ENCODE measurements at regions not wholly inside any gene's neighbourhood (a gene's known extent, or its start where the extent isn't known, plus 50 kb on each side); places are given as distances from the start of the nearest gene placed in this dataset.
"Not testable (repeated sequence)": the region's sequence is repeated elsewhere in the genome, so short reads cannot be mapped to it uniquely, and the experiment has no call there.

DNA sequence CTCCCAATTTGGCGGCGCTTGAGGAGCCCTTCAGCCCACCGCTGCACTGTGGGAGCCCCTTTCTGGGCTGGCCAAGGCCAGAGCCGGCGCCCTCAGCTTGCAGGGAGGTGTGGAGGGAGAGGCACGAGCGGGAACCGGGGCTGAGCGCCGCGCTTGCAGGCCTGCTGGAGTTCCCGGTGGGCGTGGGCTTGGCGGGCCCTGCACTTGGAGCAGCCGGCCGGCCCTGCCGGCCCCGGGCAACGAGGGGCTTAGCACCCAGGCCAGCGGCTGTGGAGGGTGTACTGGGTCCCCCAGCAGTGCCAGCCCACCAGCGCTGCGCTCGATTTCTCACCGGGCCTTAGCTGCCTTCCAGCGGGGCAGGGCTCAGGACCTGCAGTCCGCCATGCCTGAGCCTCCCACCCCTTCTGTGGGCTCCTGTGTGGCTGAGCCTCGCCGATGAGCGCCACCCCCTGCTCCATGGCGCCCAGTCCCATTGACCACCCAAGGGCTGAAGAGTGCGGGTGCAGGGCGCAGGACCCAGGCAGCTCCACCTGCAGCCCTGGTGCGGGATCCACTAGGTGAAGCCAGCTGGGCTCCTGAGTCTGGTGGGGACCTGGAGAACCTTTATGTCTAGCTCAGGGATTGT is 815.4 kb upstream of the B3GALT2 start:
- H3K18ac ChIP-seq (ENCODE audit: low read length); H2BK12ac ChIP-seq (ENCODE audit: low read length); H3K27me3 ChIP-seq (ENCODE audit: insufficient read depth, low read length); H3K79me1 ChIP-seq (ENCODE audit: low read length); DNase-seq; H3K4me1 ChIP-seq (ENCODE audit: control insufficient read depth in 1 of 2, insufficient read depth in 2 of 2, low read length in 2 of 2); H4K8ac ChIP-seq (ENCODE audit: low read depth, low read length); H3K79me2 ChIP-seq (ENCODE audit: control insufficient read depth, insufficient read depth, low read length, poor library complexity); H3K14ac ChIP-seq (ENCODE audit: low read length); H3K4me3 ChIP-seq (ENCODE audit: low read depth, low read length); H3K9ac ChIP-seq (ENCODE audit: low read length); H3K36me3 ChIP-seq (ENCODE audit: control insufficient read depth in 1 of 2, insufficient read depth in 2 of 2, low read length in 2 of 2); H3K9me3 ChIP-seq (ENCODE audit: insufficient read depth, low read depth, low read length); H2BK120ac ChIP-seq (ENCODE audit: insufficient read depth, low read length, poor library complexity); H3K23ac ChIP-seq (ENCODE audit: low read length); H4K12ac ChIP-seq (ENCODE audit: low read depth, low read length); H2AFZ ChIP-seq (ENCODE audit: insufficient read depth, low read length, poor library complexity); H3K4me2 ChIP-seq (ENCODE audit: low read length); H2AK5ac ChIP-seq (ENCODE audit: low read length); H2BK5ac ChIP-seq (ENCODE audit: low read depth, low read length, poor library complexity); H3K27ac ChIP-seq (ENCODE audit: low read depth, low read length); H4K91ac ChIP-seq (ENCODE audit: low read depth, low read length); H3K4ac ChIP-seq (ENCODE audit: low read depth, low read length): not testable (repeated sequence)
- WGBS (ENCODE audit: extremely low coverage, insufficient coverage, insufficient read length): no CpG with 5 or more reads among the region's 33 CpGs

DNA sequence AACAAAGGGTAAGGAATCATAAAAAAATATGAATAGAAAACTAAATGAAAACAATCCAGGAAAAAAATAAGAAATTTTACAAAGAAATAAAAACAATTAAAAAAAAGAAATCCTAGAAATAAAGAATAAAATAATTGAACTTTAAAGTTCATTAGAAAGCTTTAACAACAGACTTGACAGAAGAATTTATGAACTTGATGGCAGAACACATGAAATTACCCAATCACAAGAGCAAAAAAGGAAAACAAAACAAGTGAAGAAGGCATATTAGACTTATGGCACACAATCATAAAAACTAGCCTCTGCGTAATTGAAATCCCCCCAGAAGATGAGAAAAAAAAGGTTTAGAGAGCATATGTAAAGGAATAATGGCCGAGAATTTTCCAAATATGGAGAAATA is 802.5 kb upstream of the B3GALT2 start:
- no peak overlapping the region for H3K23ac ChIP-seq (ENCODE audit: low read length)
- no peak overlapping the region for H4K8ac ChIP-seq (ENCODE audit: low read depth, low read length)

DNA sequence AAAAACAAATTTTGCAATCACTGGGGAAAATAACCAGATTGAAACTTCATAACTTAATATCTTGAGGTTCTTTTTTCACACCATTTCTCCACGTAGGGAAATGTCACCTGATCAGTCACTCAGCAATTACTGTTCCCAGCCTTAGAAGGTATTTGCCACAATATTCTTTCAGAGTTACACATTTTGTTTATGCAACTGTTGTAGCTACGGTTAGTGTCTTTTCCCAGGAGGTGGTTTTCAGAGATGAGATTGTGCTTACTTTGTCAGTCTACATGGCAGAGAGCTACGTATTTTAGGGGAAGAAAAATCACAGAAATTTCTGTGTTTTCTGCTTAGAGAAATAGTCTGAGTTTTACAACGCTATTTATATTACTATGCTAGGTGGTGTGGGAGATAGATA is 792.8 kb upstream of the B3GALT2 start:
- Histone ChIP-seq H3K23ac (ENCODE audit: low read length) (no peak overlapping the region), H3K36me3 (ENCODE audit: control insufficient read depth in 1 of 2, insufficient read depth in 2 of 2, low read length in 2 of 2) (no peaks in the 10 kb centered on the region), H4K91ac (ENCODE audit: low read depth, low read length) (no peak overlapping the region), H3K4me2 (ENCODE audit: low read length) (no peak overlapping the region), H3K9me3 (ENCODE audit: insufficient read depth, low read depth, low read length) (no peaks in the 10 kb centered on the region), H3K79me1 (ENCODE audit: low read length) (no peaks in the 10 kb centered on the region), H2BK5ac (ENCODE audit: low read depth, low read length, poor library complexity) (no peak overlapping the region), H3K18ac (ENCODE audit: low read length) (no peak overlapping the region), H4K12ac (ENCODE audit: low read depth, low read length) (no peak overlapping the region), H4K8ac (ENCODE audit: low read depth, low read length) (no peak overlapping the region), H3K4me3 (ENCODE audit: low read depth, low read length) (no peak overlapping the region), H3K9ac (ENCODE audit: low read length) (no peak overlapping the region), H2AK5ac (ENCODE audit: low read length) (no peak overlapping the region), H3K27ac (ENCODE audit: low read depth, low read length) (no peak overlapping the region), H3K79me2 (ENCODE audit: control insufficient read depth, insufficient read depth, low read length, poor library complexity) (no peaks in the 10 kb centered on the region), H3K4me1 (ENCODE audit: control insufficient read depth in 1 of 2, insufficient read depth in 2 of 2, low read length in 2 of 2) (no peaks in the 10 kb centered on the region), H3K14ac (ENCODE audit: low read length) (no peak overlapping the region), H2BK12ac (ENCODE audit: low read length) (no peak overlapping the region), H2AFZ (ENCODE audit: insufficient read depth, low read length, poor library complexity) (no peak overlapping the region), H2BK120ac (ENCODE audit: insufficient read depth, low read length, poor library complexity) (no peak overlapping the region), H3K27me3 (ENCODE audit: insufficient read depth, low read length) (no peaks in the 10 kb centered on the region), H3K4ac (ENCODE audit: low read depth, low read length) (no peak overlapping the region)
- WGBS (ENCODE audit: extremely low coverage, insufficient coverage, insufficient read length): no CpG with 5 or more reads among the region's 4 CpGs
- no peak for DNase-seq

More for the DNA sequence above, 802.5 kb upstream of the B3GALT2 start:
- H4K91ac ChIP-seq (ENCODE audit: low read depth, low read length): no peak overlapping the region
- H2AFZ ChIP-seq (ENCODE audit: insufficient read depth, low read length, poor library complexity): no peak overlapping the region
- no peak overlapping the region for H2BK5ac ChIP-seq (ENCODE audit: low read depth, low read length, poor library complexity)
- no peak for DNase-seq
- H3K14ac ChIP-seq (ENCODE audit: low read length): no peak overlapping the region
- no peak overlapping the region for H3K4me3 ChIP-seq (ENCODE audit: low read depth, low read length)
- no peaks in the 10 kb centered on the region for H3K27me3 ChIP-seq (ENCODE audit: insufficient read depth, low read length)
- H3K79me1 ChIP-seq (ENCODE audit: low read length): no peaks in the 10 kb centered on the region
- H3K9me3 ChIP-seq (ENCODE audit: insufficient read depth, low read depth, low read length): no peaks in the 10 kb centered on the region
- H3K79me2 ChIP-seq (ENCODE audit: control insufficient read depth, insufficient read depth, low read length, poor library complexity): no peaks in the 10 kb centered on the region
- WGBS (ENCODE audit: extremely low coverage, insufficient coverage, insufficient read length): no CpG with 5 or more reads among the region's 2 CpGs
- no peak overlapping the region for H3K27ac ChIP-seq (ENCODE audit: low read depth, low read length)
- H3K36me3 ChIP-seq (ENCODE audit: control insufficient read depth in 1 of 2, insufficient read depth in 2 of 2, low read length in 2 of 2): no peaks in the 10 kb centered on the region
- H3K18ac ChIP-seq (ENCODE audit: low read length): no peak overlapping the region
- no peaks in the 10 kb centered on the region for H3K4me1 ChIP-seq (ENCODE audit: control insufficient read depth in 1 of 2, insufficient read depth in 2 of 2, low read length in 2 of 2)
- H3K4ac ChIP-seq (ENCODE audit: low read depth, low read length): no peak overlapping the region
- no peak overlapping the region for H2BK120ac ChIP-seq (ENCODE audit: insufficient read depth, low read length, poor library complexity)
- no peak overlapping the region for H4K12ac ChIP-seq (ENCODE audit: low read depth, low read length)
- H3K9ac ChIP-seq (ENCODE audit: low read length): no peak overlapping the region
- no peak overlapping the region for H2AK5ac ChIP-seq (ENCODE audit: low read length)
- no peak overlapping the region for H3K4me2 ChIP-seq (ENCODE audit: low read length)
- H2BK12ac ChIP-seq (ENCODE audit: low read length): no peak overlapping the region

DNA sequence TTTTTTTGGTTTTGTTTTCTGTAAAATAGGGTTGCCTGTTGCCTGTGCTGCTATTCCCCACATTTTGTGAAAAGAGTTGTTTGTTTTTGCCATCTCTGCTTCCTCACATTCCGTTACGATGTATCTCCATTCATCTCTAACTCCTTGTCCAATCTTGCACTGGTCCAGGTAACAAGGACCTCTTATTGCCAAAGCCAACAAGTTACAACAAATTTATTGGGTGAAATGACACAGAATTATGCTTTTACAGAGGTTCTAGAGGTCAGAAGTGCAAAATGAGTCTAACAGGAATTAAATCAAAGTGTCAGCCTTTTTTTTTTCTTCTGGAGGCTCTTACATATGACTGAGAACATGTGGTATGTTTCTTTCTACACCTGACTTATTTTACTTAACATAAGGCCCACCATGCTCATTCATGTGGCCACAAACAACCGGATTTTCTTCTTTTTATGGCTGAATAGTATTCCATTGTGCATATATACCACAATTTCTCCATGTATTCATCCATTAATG is 787.9 kb upstream of the B3GALT2 start:
- Histone ChIP-seq H3K4me2 (ENCODE audit: low read length) (no peak overlapping the region), H2BK5ac (ENCODE audit: low read depth, low read length, poor library complexity) (no peak overlapping the region), H3K79me2 (ENCODE audit: control insufficient read depth, insufficient read depth, low read length, poor library complexity) (no peaks in the 10 kb centered on the region), H3K18ac (ENCODE audit: low read length) (no peak overlapping the region), H3K14ac (ENCODE audit: low read length) (no peak overlapping the region), H3K4me1 (ENCODE audit: control insufficient read depth in 1 of 2, insufficient read depth in 2 of 2, low read length in 2 of 2) (no peaks in the 10 kb centered on the region), H2BK12ac (ENCODE audit: low read length) (no peak overlapping the region), H3K27me3 (ENCODE audit: insufficient read depth, low read length) (no peaks in the 10 kb centered on the region), H3K36me3 (ENCODE audit: control insufficient read depth in 1 of 2, insufficient read depth in 2 of 2, low read length in 2 of 2) (no peaks in the 10 kb centered on the region), H3K27ac (ENCODE audit: low read depth, low read length) (no peak overlapping the region), H4K12ac (ENCODE audit: low read depth, low read length) (no peak overlapping the region), H2AK5ac (ENCODE audit: low read length) (no peak overlapping the region), H4K8ac (ENCODE audit: low read depth, low read length) (no peak overlapping the region), H2AFZ (ENCODE audit: insufficient read depth, low read length, poor library complexity) (no peak overlapping the region), H2BK120ac (ENCODE audit: insufficient read depth, low read length, poor library complexity) (no peak overlapping the region), H3K4me3 (ENCODE audit: low read depth, low read length) (no peak overlapping the region), H3K79me1 (ENCODE audit: low read length) (no peaks in the 10 kb centered on the region), H3K9me3 (ENCODE audit: insufficient read depth, low read depth, low read length) (no peaks in the 10 kb centered on the region), H3K4ac (ENCODE audit: low read depth, low read length) (no peak overlapping the region), H3K23ac (ENCODE audit: low read length) (no peak overlapping the region), H3K9ac (ENCODE audit: low read length) (no peak overlapping the region), H4K91ac (ENCODE audit: low read depth, low read length) (no peak overlapping the region)
- no peak for DNase-seq
- no CpG with 5 or more reads among the region's 3 CpGs for WGBS (ENCODE audit: extremely low coverage, insufficient coverage, insufficient read length)
